HepG2 (cell line): ENCODE measurements at regions not wholly inside any gene's neighbourhood (a gene's known extent, or its start where the extent isn't known, plus 50 kb on each side); places are given as distances from the start of the nearest gene placed in this dataset.

Source experiments
- ATAC-seq: fragments of 200-7000 bp; cut with Tn5 transposase; 3 replicates; pipeline ENCODE4 v1.9.1; 2020; ENCODE audit warnings: mild to moderate bottlenecking, moderate library complexity
- BruUV-seq: library from RNA; stranded (reverse); fragments of 400-500 nt; replicated peaks from 2 replicates; lab custom pipeline; 2021; lab: Mats Ljungman, UMichigan
- CTCF ChIA-PET: fragments of 300-600 bp; formaldehyde crosslinking; extraction: SDS; loops from one replicate; lab custom pipeline; 2021; ENCODE audit warnings: low total read pairs, inconsistent platforms, low intra/inter-chr PET ratio; lab: Yijun Ruan, JAX
- POLR2A ChIA-PET: fragments of 350-600 bp; sonication (Branson Sonifier 250); formaldehyde crosslinking; loops from one replicate; lab custom pipeline; 2020; ENCODE audit warnings: antibody characterized with exemption, inconsistent platforms; lab: Yijun Ruan, JAX
- DNase-seq: peaks from one replicate; pipeline ENCODE4 v3.0.0-alpha.2; 2015; ENCODE audit warnings: low spot score
- FAIRE-seq: peaks from 3 replicates; lab custom pipeline; 2011; peaks lifted over from hg19 to GRCh38; lab: Jason Lieb, UNC
- H2AFZ ChIP-seq: one replicate; pipeline ENCODE4 v1.6.1; 2011; ENCODE audit warnings: low read length, inconsistent platforms
- H3K27ac ChIP-seq: fragments of 300-600 bp; 3 replicates; pipeline ENCODE4 v1.8.0; 2011; ENCODE audit warnings: mixed run types, mild to moderate bottlenecking, mixed read lengths, low read length, inconsistent platforms; ENCODE audit not compliant: insufficient read depth; ENCODE audit errors: extremely low read length
- H3K27me3 ChIP-seq, 2 experiments: fragments of 200-600 bp in 1 of 2; 2 replicates in 1 of 2; 3 replicates in 1 of 2; pipeline versions ENCODE4 v1.6.0 to v1.8.0; 2011; ENCODE audit warnings: low read length in 2 of 2, mild to moderate bottlenecking in 2 of 2, moderate library complexity in 2 of 2, inconsistent platforms in 1 of 2; ENCODE audit not compliant: insufficient read depth in 2 of 2, control insufficient read depth in 1 of 2
- H3K36me3 ChIP-seq, 2 experiments: fragments of 200-600 bp in 1 of 2; replicated peaks in 1 of 2; 2 replicates in 1 of 2; 3 replicates in 1 of 2; pipeline versions ENCODE4 v1.5.1 to v1.8.0; 2011; ENCODE audit warnings: low read length in 2 of 2, inconsistent platforms in 1 of 2; ENCODE audit not compliant: insufficient read depth in 2 of 2, control insufficient read depth in 1 of 2
- H3K4me1 ChIP-seq: 2 replicates; pipeline ENCODE4 v1.5.1; 2012; ENCODE audit warnings: low read length, inconsistent platforms; ENCODE audit not compliant: insufficient read depth
- H3K4me2 ChIP-seq: 2 replicates; pipeline ENCODE4 v1.6.0; 2011; ENCODE audit warnings: low read depth, low read length, inconsistent platforms
- H3K4me3 ChIP-seq, 3 experiments: fragments of 200-600 bp in 1 of 3; sonication (generic), shearing (Covaris generic) in 1 of 3; replicated peaks in 1 of 3; 2 replicates each; pipeline ENCODE4 v1.5.1; 2011 to 2016; ENCODE audit warnings: low read length in 3 of 3, inconsistent platforms in 2 of 3, low read depth in 2 of 3, mild to moderate bottlenecking in 2 of 3, control low read depth in 1 of 3, mixed read lengths in 1 of 3; ENCODE audit not compliant: insufficient read depth in 1 of 3
- H3K79me2 ChIP-seq: one replicate; pipeline ENCODE4 v1.6.1; 2011; ENCODE audit warnings: low read length, inconsistent platforms; ENCODE audit not compliant: insufficient read depth
- H3K9ac ChIP-seq: 2 replicates; pipeline ENCODE4 v1.6.0; 2011; ENCODE audit warnings: mild to moderate bottlenecking, low read depth, low read length, inconsistent platforms; ENCODE audit not compliant: insufficient read depth
- H3K9me3 ChIP-seq: 2 replicates; pipeline ENCODE4 v1.5.1; 2012; ENCODE audit warnings: mild to moderate bottlenecking, low read length
- H4K20me1 ChIP-seq: 2 replicates; pipeline ENCODE4 v1.6.0; 2011; ENCODE audit warnings: inconsistent platforms, mild to moderate bottlenecking, low read length, moderate library complexity; ENCODE audit not compliant: insufficient read depth
- HMGXB4 ChIP-seq, 2 experiments: sonication (generic) in 1 of 2; formaldehyde crosslinking in 1 of 2; IDR thresholded peaks; 2 replicates each; pipeline versions ENCODE4 v1.4.0 to v1.6.1; 2018 to 2020; ENCODE audit warnings: missing genetic modification reagents in 2 of 2, borderline replicate concordance in 1 of 2, low read depth in 1 of 2, mild to moderate bottlenecking in 1 of 2, missing biosample characterization in 1 of 2
- MAFK ChIP-seq, 2 experiments: IDR thresholded peaks in 1 of 2; conservative IDR thresholded peaks in 1 of 2; 2 replicates each; pipeline ENCODE4 v1.6.1; 2011; ENCODE audit warnings: improper control_type of control experiment in 2 of 2, low read length in 2 of 2
- SP4 ChIP-seq: sonication (generic); formaldehyde crosslinking; IDR thresholded peaks from 2 replicates; pipeline ENCODE4 v1.8.1; 2023; ENCODE audit warnings: mild to moderate bottlenecking, missing genetic modification reagents
- USF2 ChIP-seq, 2 experiments: sonication (generic) in 1 of 2; formaldehyde crosslinking in 1 of 2; IDR thresholded peaks; 2 replicates each; pipeline versions ENCODE4 v1.5.1 to v1.6.1; 2011 to 2020; ENCODE audit warnings: borderline replicate concordance in 1 of 2, low read depth in 1 of 2, low read length in 1 of 2, mild to moderate bottlenecking in 1 of 2, missing genetic modification reagents in 1 of 2, moderate library complexity in 1 of 2
- ZNF598 ChIP-seq: sonication (generic); formaldehyde crosslinking; IDR thresholded peaks from 2 replicates; pipeline ENCODE4 v1.5.1; 2020; ENCODE audit warnings: mild to moderate bottlenecking, missing genetic modification reagents, borderline replicate concordance
- ZNF746 ChIP-seq: sonication (generic); formaldehyde crosslinking; IDR thresholded peaks from 2 replicates; pipeline ENCODE4 v1.8.0; 2022; ENCODE audit warnings: mild to moderate bottlenecking, missing genetic modification reagents
- ZNF780A ChIP-seq: sonication (generic); formaldehyde crosslinking; IDR thresholded peaks from 2 replicates; pipeline ENCODE4 v1.8.0; 2022; ENCODE audit warnings: mild to moderate bottlenecking, missing genetic modification reagents, moderate library complexity
- WGBS: methylation state at CpG from one replicate; pipeline ENCODE4 v1.1.6; 2017; ENCODE audit warnings: low lambda C conversion rate; 5-methylcytosine and 5-hydroxymethylcytosine counted together
- in situ Hi-C: cut with HindIII; loops from 2 replicates; pipeline ENCODE4 v1.10.0; 2017; ENCODE audit warnings: low pct_unique_long_range_greater_than_20kb; ENCODE audit not compliant: extremely low pct_ligation_motif_present
- intact Hi-C: fragments of 100-400 bp; cut with micrococcal nuclease; formaldehyde crosslinking; loops from one replicate; pipeline ENCODE4 v1.10.0; 2022; ENCODE audit not compliant: unreplicated experiment
- TF ChIP-seq, protein P1 (sequence below): sonication (generic); formaldehyde crosslinking; IDR thresholded peaks from 2 replicates; pipeline ENCODE4 v1.4.0; 2020; ENCODE audit warnings: missing genetic modification reagents
- TF ChIP-seq, protein P2 (sequence below): sonication (generic); formaldehyde crosslinking; IDR thresholded peaks from 2 replicates; pipeline ENCODE4 v1.4.0; 2020; ENCODE audit warnings: missing genetic modification reagents, borderline replicate concordance

GRCh38 chr14:83883732-83884131 lies 1646.2 kb upstream of the FLRT2 start (continued):
- TF ChIP-seq ZNF780A (CRISPR knock-in tag): no peak
- no peak for TF ChIP-seq MAFK (conservative IDR thresholded peaks at IDR 0.05 in 1 of 2, IDR thresholded peaks at IDR 0.05 in 1 of 2; ENCODE audit: low read length in 2 of 2)

- CTCF ChIA-PET: no interaction called here
- Histone ChIP-seq H3K4me3 (no peak overlapping the region), H3K4me1 (no peaks in the 10 kb centered on the region), H3K79me2 (no peaks in the 10 kb centered on the region), H3K9ac (no peak overlapping the region), H2AFZ (no peak overlapping the region), H3K9me3 (peaks cover 78% of the 10 kb centered on the region), H3K27me3 (no peaks in the 10 kb centered on the region), H3K27ac (no peak overlapping the region), H3K36me3 (no peaks in the 10 kb centered on the region), H3K4me2 (no peak overlapping the region), H4K20me1 (no peaks in the 10 kb centered on the region)
- no peak for ATAC-seq
- no peak for DNase-seq
- 22% methylated on average over 4 of the region's 4 CpGs for WGBS
- in situ Hi-C loops (no loop called here), intact Hi-C loops (no loop called here)
- no peak for FAIRE-seq
- POLR2A ChIA-PET: no interaction called here
- no TSS peak for BruUV-seq
- TF ChIP-seq HMGXB4 (CRISPR knock-in tag; IDR thresholded peaks at IDR 0.05; ENCODE audit: borderline replicate concordance in 1 of 2, low read depth in 1 of 2) (no peak), ZNF598 (CRISPR knock-in tag) (no peak), USF2 (IDR thresholded peaks at IDR 0.05; ENCODE audit: low read depth, low read length) (no peak), USF2 (CRISPR knock-in tag; IDR thresholded peaks at IDR 0.05; ENCODE audit: borderline replicate concordance) (no peak), ZNF746 (CRISPR knock-in tag) (no peak), SP4 (CRISPR knock-in tag) (no peak)
- TF ChIP-seq, protein P1, sequence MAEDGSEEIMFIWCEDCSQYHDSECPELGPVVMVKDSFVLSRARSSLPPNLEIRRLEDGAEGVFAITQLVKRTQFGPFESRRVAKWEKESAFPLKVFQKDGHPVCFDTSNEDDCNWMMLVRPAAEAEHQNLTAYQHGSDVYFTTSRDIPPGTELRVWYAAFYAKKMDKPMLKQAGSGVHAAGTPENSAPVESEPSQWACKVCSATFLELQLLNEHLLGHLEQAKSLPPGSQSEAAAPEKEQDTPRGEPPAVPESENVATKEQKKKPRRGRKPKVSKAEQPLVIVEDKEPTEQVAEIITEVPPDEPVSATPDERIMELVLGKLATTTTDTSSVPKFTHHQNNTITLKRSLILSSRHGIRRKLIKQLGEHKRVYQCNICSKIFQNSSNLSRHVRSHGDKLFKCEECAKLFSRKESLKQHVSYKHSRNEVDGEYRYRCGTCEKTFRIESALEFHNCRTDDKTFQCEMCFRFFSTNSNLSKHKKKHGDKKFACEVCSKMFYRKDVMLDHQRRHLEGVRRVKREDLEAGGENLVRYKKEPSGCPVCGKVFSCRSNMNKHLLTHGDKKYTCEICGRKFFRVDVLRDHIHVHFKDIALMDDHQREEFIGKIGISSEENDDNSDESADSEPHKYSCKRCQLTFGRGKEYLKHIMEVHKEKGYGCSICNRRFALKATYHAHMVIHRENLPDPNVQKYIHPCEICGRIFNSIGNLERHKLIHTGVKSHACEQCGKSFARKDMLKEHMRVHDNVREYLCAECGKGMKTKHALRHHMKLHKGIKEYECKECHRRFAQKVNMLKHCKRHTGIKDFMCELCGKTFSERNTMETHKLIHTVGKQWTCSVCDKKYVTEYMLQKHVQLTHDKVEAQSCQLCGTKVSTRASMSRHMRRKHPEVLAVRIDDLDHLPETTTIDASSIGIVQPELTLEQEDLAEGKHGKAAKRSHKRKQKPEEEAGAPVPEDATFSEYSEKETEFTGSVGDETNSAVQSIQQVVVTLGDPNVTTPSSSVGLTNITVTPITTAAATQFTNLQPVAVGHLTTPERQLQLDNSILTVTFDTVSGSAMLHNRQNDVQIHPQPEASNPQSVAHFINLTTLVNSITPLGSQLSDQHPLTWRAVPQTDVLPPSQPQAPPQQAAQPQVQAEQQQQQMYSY: no peak
- TF ChIP-seq, protein P2, sequence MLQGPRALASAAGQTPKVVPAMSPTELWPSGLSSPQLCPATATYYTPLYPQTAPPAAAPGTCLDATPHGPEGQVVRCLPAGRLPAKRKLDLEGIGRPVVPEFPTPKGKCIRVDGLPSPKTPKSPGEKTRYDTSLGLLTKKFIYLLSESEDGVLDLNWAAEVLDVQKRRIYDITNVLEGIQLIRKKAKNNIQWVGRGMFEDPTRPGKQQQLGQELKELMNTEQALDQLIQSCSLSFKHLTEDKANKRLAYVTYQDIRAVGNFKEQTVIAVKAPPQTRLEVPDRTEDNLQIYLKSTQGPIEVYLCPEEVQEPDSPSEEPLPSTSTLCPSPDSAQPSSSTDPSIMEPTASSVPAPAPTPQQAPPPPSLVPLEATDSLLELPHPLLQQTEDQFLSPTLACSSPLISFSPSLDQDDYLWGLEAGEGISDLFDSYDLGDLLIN (CRISPR knock-in tag): no peak
Measured at GRCh38 chr14:83885837-83886293, 1644.1 kb upstream of the FLRT2 start.
